Stimulated activated CD4-positive, alpha-beta T cell treated with anti-CD3 and anti-CD28 coated beads, Interleukin-15, amount 100 ng/mL, for 48 hours (primary cell): ENCODE measurements at regions not wholly inside any gene's neighbourhood (a gene's known extent, or its start where the extent isn't known, plus 50 kb on each side); places are given as distances from the start of the nearest gene placed in this dataset.

ENCODE experiments used
- DNase-seq, 2 donors: peaks; one replicate each; pipeline ENCODE4 v3.0.0-alpha.2; 2020; ENCODE audit warnings: low read depth in 2 of 2

- DNase-seq: no peak
Observed at GRCh38 chr7:42449431-42449830, 212.4 kb upstream of the GLI3 start.

- DNase-seq: no peak
Observed at GRCh38 chr7:42448901-42449300, 211.9 kb upstream of the GLI3 start.

- no peak for DNase-seq
Observed at GRCh38 chr7:42445691-42446090, 208.7 kb upstream of the GLI3 start.

GRCh38 chr7:42440951-42441350 is 203.9 kb upstream of the GLI3 start:
- no peak for DNase-seq

- no peak for DNase-seq
Observed at GRCh38 chr7:42432644-42433043, 195.6 kb upstream of the GLI3 start.

- DNase-seq: no peak
Observed at GRCh38 chr7:42431873-42432272, 194.9 kb upstream of the GLI3 start.

GRCh38 chr7:42429339-42429738 is 192.3 kb upstream of the GLI3 start:
- DNase-seq: no peak

GRCh38 chr7:42426163-42426562 is 189.2 kb upstream of the GLI3 start:
- DNase-seq: no peak

GRCh38 chr7:42414941-42415505 is 178.0 kb upstream of the GLI3 start:
- DNase-seq: no peak

GRCh38 chr7:42414028-42414427 is 177.0 kb upstream of the GLI3 start:
- DNase-seq: no peak

GRCh38 chr7:42409296-42409695 is 172.3 kb upstream of the GLI3 start:
- no peak for DNase-seq

- no peak for DNase-seq
Observed at GRCh38 chr7:42407833-42408232, 170.8 kb upstream of the GLI3 start.

GRCh38 chr7:42407021-42407710 is 170.2 kb upstream of the GLI3 start:
- DNase-seq: no peak

- DNase-seq: no peak
Observed at GRCh38 chr7:42406358-42406757, 169.3 kb upstream of the GLI3 start.

GRCh38 chr7:42405782-42406181 is 168.8 kb upstream of the GLI3 start:
- no peak for DNase-seq

- DNase-seq: no peak
Observed at GRCh38 chr7:42403831-42404230, 166.8 kb upstream of the GLI3 start.

GRCh38 chr7:42400961-42401360 is 164.0 kb upstream of the GLI3 start:
- DNase-seq: no peak

GRCh38 chr7:42400211-42400772 is 163.3 kb upstream of the GLI3 start:
- DNase-seq: no peak

GRCh38 chr7:42395607-42396006 is 158.6 kb upstream of the GLI3 start:
- no peak for DNase-seq

GRCh38 chr7:42392826-42393225 is 155.8 kb upstream of the GLI3 start:
- DNase-seq: no peak

- DNase-seq: no peak
Observed at GRCh38 chr7:42389697-42390096, 152.7 kb upstream of the GLI3 start.

GRCh38 chr7:42385912-42386311 is 148.9 kb upstream of the GLI3 start:
- no peak for DNase-seq

GRCh38 chr7:42381161-42381560 is 144.2 kb upstream of the GLI3 start:
- DNase-seq: no peak

- DNase-seq: no peak
Observed at GRCh38 chr7:42380401-42380800, 143.4 kb upstream of the GLI3 start.
